Keratinocyte (primary cell): ENCODE measurements at regions not wholly inside any gene's neighbourhood (a gene's known extent, or its start where the extent isn't known, plus 50 kb on each side); places are given as distances from the start of the nearest gene placed in this dataset.

Experiments used
- EZH2 ChIP-seq: IDR thresholded peaks from one replicate; pipeline ENCODE4 v1.6.1; 2012; ENCODE audit warnings: inconsistent platforms, mild to moderate bottlenecking, low read length, moderate library complexity
- TF ChIP-seq, protein P1 (sequence below), 3 experiments: IDR thresholded peaks in 1 of 3; conservative IDR thresholded peaks in 1 of 3; optimal IDR thresholded peaks in 1 of 3; 2 replicates in 2 of 3; 3 replicates in 1 of 3; pipeline versions ENCODE3 to v1.5.1; 2011; ENCODE audit warnings: low read length in 3 of 3, mild to moderate bottlenecking in 3 of 3, moderate library complexity in 2 of 3, control low read depth in 1 of 3, inconsistent platforms in 1 of 3; ENCODE audit not compliant: insufficient read depth in 2 of 3; ENCODE audit errors: extremely low read depth in 1 of 3

DNA sequence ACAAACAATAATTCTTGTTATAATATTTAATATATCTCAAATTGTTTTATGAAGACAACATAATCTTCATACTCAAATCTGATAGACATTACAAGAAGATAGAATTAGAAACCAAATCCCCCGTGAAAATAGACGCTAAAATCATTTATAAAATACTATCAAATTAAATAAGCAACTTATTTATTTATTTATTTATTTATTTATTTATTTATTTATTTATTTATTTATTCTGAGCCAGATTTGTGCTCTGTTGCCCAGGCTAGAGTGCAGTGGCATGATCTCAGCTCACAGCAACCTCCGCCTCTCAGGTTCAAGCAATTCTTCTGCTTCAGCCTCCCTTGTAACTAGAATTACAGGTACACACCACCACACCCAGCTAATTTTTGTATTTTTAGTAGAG is 294.9 kb upstream of the MAGEC2 start:
- TF ChIP-seq EZH2 = no peak
- TF ChIP-seq, protein P1, sequence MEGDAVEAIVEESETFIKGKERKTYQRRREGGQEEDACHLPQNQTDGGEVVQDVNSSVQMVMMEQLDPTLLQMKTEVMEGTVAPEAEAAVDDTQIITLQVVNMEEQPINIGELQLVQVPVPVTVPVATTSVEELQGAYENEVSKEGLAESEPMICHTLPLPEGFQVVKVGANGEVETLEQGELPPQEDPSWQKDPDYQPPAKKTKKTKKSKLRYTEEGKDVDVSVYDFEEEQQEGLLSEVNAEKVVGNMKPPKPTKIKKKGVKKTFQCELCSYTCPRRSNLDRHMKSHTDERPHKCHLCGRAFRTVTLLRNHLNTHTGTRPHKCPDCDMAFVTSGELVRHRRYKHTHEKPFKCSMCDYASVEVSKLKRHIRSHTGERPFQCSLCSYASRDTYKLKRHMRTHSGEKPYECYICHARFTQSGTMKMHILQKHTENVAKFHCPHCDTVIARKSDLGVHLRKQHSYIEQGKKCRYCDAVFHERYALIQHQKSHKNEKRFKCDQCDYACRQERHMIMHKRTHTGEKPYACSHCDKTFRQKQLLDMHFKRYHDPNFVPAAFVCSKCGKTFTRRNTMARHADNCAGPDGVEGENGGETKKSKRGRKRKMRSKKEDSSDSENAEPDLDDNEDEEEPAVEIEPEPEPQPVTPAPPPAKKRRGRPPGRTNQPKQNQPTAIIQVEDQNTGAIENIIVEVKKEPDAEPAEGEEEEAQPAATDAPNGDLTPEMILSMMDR (optimal IDR thresholded peaks at IDR 0.05 in 1 of 3, IDR thresholded peaks at IDR 0.05 in 1 of 3, conservative IDR thresholded peaks at IDR 0.05 in 1 of 3; ENCODE audit: extremely low read depth in 1 of 3, insufficient read depth in 2 of 3, low read length in 3 of 3) = no peak
